GM23338 (cell line): ENCODE measurements at regions not wholly inside any gene's neighbourhood (a gene's known extent, or its start where the extent isn't known, plus 50 kb on each side); places are given as distances from the start of the nearest gene placed in this dataset.
A peak's percentile ranks its signal among the peaks of the same experiment; 100 is the strongest.

ENCODE experiments used
- ATAC-seq: fragments of 200-7000 bp; cut with Tn5 transposase; 3 replicates; pipeline ENCODE4 v1.9.1; 2020
- DNase-seq: peaks from one replicate; pipeline ENCODE4 v3.0.0-alpha.2; 2015; ENCODE audit warnings: low spot score
- H2AFZ ChIP-seq: fragments of 200-600 bp; sonication (generic); 2 replicates; pipeline ENCODE4 v1.8.0; 2016; ENCODE audit warnings: antibody characterized with exemption, mild to moderate bottlenecking, moderate library complexity
- H3F3A ChIP-seq: fragments of 200-600 bp; sonication (generic); replicated peaks from 2 replicates; pipeline ENCODE4 v1.8.0; 2017; ENCODE audit warnings: antibody characterized with exemption, mixed run types, low read depth
- H3K27ac ChIP-seq: fragments of 200-600 bp; sonication (generic); 2 replicates; pipeline ENCODE4 v1.6.1; 2016; ENCODE audit warnings: low read depth
- H3K27me3 ChIP-seq: fragments of 200-600 bp; sonication (generic); 2 replicates; pipeline ENCODE4 v1.8.0; 2016; ENCODE audit warnings: mild to moderate bottlenecking, mixed run types, moderate library complexity; ENCODE audit not compliant: insufficient read depth
- H3K36me3 ChIP-seq: fragments of 200-600 bp; sonication (generic); 2 replicates; pipeline ENCODE4 v1.8.0; 2016; ENCODE audit warnings: mild to moderate bottlenecking; ENCODE audit not compliant: insufficient read depth
- H3K4me1 ChIP-seq: fragments of 200-600 bp; sonication (generic); 2 replicates; pipeline ENCODE4 v1.8.0; 2016; ENCODE audit warnings: mild to moderate bottlenecking, moderate library complexity; ENCODE audit not compliant: insufficient read depth
- H3K4me2 ChIP-seq: fragments of 200-600 bp; sonication (generic); 2 replicates; pipeline ENCODE4 v1.7.1; 2017; ENCODE audit warnings: mixed run types
- H3K4me3 ChIP-seq: fragments of 200-600 bp; sonication (generic); 2 replicates; pipeline ENCODE4 v1.6.1; 2016; ENCODE audit warnings: mixed run types
- H3K79me2 ChIP-seq: fragments of 200-600 bp; sonication (generic); replicated peaks from 2 replicates; pipeline ENCODE4 v1.8.0; 2017; ENCODE audit warnings: mild to moderate bottlenecking; ENCODE audit not compliant: insufficient read depth
- H3K9me2 ChIP-seq: fragments of 200-600 bp; sonication (generic); 2 replicates; pipeline ENCODE4 v1.8.0; 2017; ENCODE audit not compliant: insufficient read depth
- H4K20me1 ChIP-seq: fragments of 200-600 bp; sonication (generic); replicated peaks from 2 replicates; pipeline ENCODE4 v1.8.0; 2017; ENCODE audit warnings: mild to moderate bottlenecking; ENCODE audit not compliant: insufficient read depth
- H3K27ac Mint-ChIP-seq: 2 replicates; pipeline ENCODE4 v1.8.0; 2020; ENCODE audit warnings: inconsistent platforms, mild to moderate bottlenecking, moderate library complexity, mixed read lengths
- H3K27me3 Mint-ChIP-seq: 3 replicates; pipeline ENCODE4 v1.8.0; 2022; ENCODE audit warnings: low read depth, mild to moderate bottlenecking, moderate library complexity, mixed read lengths, inconsistent platforms; ENCODE audit not compliant: insufficient read depth, poor library complexity
- H3K36me3 Mint-ChIP-seq: 3 replicates; pipeline ENCODE4 v1.8.0; 2021; ENCODE audit warnings: low read depth, mild to moderate bottlenecking, inconsistent platforms, moderate library complexity, mixed read lengths
- H3K4me1 Mint-ChIP-seq: 3 replicates; pipeline ENCODE4 v1.8.0; 2020; ENCODE audit warnings: mild to moderate bottlenecking, inconsistent platforms, mixed read lengths
- H3K4me3 Mint-ChIP-seq: 3 replicates; pipeline ENCODE4 v1.8.0; 2021; ENCODE audit warnings: moderate library complexity, mild to moderate bottlenecking, inconsistent platforms, mixed read lengths
- H3K9me3 Mint-ChIP-seq: 3 replicates; pipeline ENCODE4 v1.8.0; 2020; ENCODE audit warnings: moderate library complexity, mild to moderate bottlenecking, inconsistent platforms, mixed read lengths
- CREB1 ChIP-seq: fragments of 250-450 bp; sonication (Bioruptor Pico); IDR thresholded peaks from 2 replicates; pipeline ENCODE4 v1.5.0; 2020; ENCODE audit warnings: low read depth, mild to moderate bottlenecking, moderate library complexity
- EZH2 ChIP-seq: fragments of 200-600 bp; sonication (generic); IDR thresholded peaks from one replicate; pipeline ENCODE4 v1.8.0; 2017; ENCODE audit warnings: antibody characterized with exemption, mild to moderate bottlenecking, low read depth; ENCODE audit not compliant: unreplicated experiment
- EZH2phosphoT487 ChIP-seq: fragments of 200-600 bp; sonication (generic); IDR thresholded peaks from one replicate; pipeline ENCODE4 v1.8.1; 2018; ENCODE audit warnings: antibody characterized with exemption; ENCODE audit not compliant: unreplicated experiment
- JUNB ChIP-seq: IDR thresholded peaks from one replicate; pipeline ENCODE4 v1.6.1; 2016; ENCODE audit warnings: antibody characterized with exemption; ENCODE audit not compliant: unreplicated experiment
- NANOG ChIP-seq: IDR thresholded peaks from 2 replicates; pipeline ENCODE4 v1.6.1; 2016; ENCODE audit warnings: antibody characterized with exemption, borderline replicate concordance
- POLR2AphosphoS5 ChIP-seq: IDR thresholded peaks from 2 replicates; pipeline ENCODE4 v1.6.1; 2016; ENCODE audit warnings: antibody characterized with exemption, low read depth
- STAT1 ChIP-seq: IDR thresholded peaks from one replicate; pipeline ENCODE4 v1.6.1; 2016; ENCODE audit warnings: antibody characterized with exemption; ENCODE audit not compliant: unreplicated experiment
- ZNF114 ChIP-seq: fragments of 250-450 bp; sonication (Bioruptor Pico); IDR thresholded peaks from 2 replicates; pipeline ENCODE4 v1.5.0; 2020; ENCODE audit warnings: mild to moderate bottlenecking, moderate library complexity
- ZNF331 ChIP-seq: fragments of 250-450 bp; sonication (Bioruptor Pico); IDR thresholded peaks from 2 replicates; pipeline ENCODE4 v1.5.0; 2020; ENCODE audit warnings: low read depth, mild to moderate bottlenecking, moderate library complexity
- TF ChIP-seq, protein P1 (sequence below): IDR thresholded peaks from 2 replicates; pipeline ENCODE4 v1.6.1; 2016; ENCODE audit warnings: antibody characterized with exemption
- TF ChIP-seq, protein P2 (sequence below): fragments of 250-450 bp; sonication (Bioruptor Pico); IDR thresholded peaks from 2 replicates; pipeline ENCODE4 v1.5.0; 2020; ENCODE audit warnings: mild to moderate bottlenecking, moderate library complexity
- TF ChIP-seq, protein P3 (sequence below), 2 experiments: fragments of 200-600 bp in 1 of 2; sonication (generic) in 1 of 2; conservative IDR thresholded peaks; 2 replicates each; pipeline versions ENCODE4 v1.5.1 to v1.6.1; 2016 to 2017; ENCODE audit warnings: antibody characterized with exemption in 2 of 2, low read depth in 2 of 2, mild to moderate bottlenecking in 2 of 2, moderate library complexity in 1 of 2
- TF ChIP-seq, protein P4 (sequence below): IDR thresholded peaks from one replicate; pipeline ENCODE4 v1.6.1; 2018; ENCODE audit warnings: antibody characterized with exemption; ENCODE audit not compliant: unreplicated experiment

DNA sequence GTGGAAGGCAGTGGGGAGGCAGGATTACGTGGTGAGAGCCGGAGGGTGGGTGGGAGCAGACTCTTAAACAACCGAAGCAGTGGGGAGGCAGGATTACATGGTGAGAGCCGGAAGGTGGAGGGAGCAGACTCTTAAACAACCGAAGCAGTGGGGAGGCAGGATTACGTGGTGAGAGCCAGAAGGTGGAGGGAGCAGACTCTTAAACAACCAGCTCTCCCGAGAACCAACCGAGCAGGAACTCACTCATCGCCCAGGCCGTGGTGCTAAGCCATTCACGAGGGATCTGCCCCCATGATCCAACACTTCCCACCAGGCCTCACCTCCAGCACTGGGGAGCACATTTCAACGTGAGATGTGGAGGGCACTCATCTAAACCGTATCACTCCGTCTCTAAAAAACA lies 87.7 kb downstream of the RTP5 start:
- Histone ChIP-seq H3K79me2 (no peaks in the 10 kb centered on the region), H3K4me3 (no peak overlapping the region), H3K4me1 (no peaks in the 10 kb centered on the region), H3K27me3 (no peaks in the 10 kb centered on the region), H3K4me2 (no peak overlapping the region), H3K27ac (no peak overlapping the region), H2AFZ (no peak overlapping the region), H3F3A (no peaks in the 10 kb centered on the region), H3K36me3 (no peaks in the 10 kb centered on the region), H3K9me2 (no peaks in the 10 kb centered on the region), H4K20me1 (peaks cover 5% of the 10 kb centered on the region; the same call in 1 of the 2 replicates)
- H3K36me3 Mint-ChIP-seq, result no peaks in the 10 kb centered on the region
- no peak overlapping the region for H3K27ac Mint-ChIP-seq
- no peak overlapping the region for H3K4me3 Mint-ChIP-seq
- H3K27me3 Mint-ChIP-seq, result peaks cover 7% of the 10 kb centered on the region
- TF ChIP-seq ZNF331 (CRISPR knock-in tag), result no peak
- TF ChIP-seq EZH2, result no peak
- no peak for TF ChIP-seq JUNB
- TF ChIP-seq NANOG, result no peak
- TF ChIP-seq ZNF114 (CRISPR knock-in tag), result no peak
- no peak for TF ChIP-seq CREB1 (CRISPR knock-in tag)
- TF ChIP-seq EZH2phosphoT487, result no peak
- TF ChIP-seq, protein P1, sequence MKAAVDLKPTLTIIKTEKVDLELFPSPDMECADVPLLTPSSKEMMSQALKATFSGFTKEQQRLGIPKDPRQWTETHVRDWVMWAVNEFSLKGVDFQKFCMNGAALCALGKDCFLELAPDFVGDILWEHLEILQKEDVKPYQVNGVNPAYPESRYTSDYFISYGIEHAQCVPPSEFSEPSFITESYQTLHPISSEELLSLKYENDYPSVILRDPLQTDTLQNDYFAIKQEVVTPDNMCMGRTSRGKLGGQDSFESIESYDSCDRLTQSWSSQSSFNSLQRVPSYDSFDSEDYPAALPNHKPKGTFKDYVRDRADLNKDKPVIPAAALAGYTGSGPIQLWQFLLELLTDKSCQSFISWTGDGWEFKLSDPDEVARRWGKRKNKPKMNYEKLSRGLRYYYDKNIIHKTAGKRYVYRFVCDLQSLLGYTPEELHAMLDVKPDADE, result no peak
- no peak for TF ChIP-seq STAT1
- no peak for TF ChIP-seq POLR2AphosphoS5
- TF ChIP-seq, protein P2, sequence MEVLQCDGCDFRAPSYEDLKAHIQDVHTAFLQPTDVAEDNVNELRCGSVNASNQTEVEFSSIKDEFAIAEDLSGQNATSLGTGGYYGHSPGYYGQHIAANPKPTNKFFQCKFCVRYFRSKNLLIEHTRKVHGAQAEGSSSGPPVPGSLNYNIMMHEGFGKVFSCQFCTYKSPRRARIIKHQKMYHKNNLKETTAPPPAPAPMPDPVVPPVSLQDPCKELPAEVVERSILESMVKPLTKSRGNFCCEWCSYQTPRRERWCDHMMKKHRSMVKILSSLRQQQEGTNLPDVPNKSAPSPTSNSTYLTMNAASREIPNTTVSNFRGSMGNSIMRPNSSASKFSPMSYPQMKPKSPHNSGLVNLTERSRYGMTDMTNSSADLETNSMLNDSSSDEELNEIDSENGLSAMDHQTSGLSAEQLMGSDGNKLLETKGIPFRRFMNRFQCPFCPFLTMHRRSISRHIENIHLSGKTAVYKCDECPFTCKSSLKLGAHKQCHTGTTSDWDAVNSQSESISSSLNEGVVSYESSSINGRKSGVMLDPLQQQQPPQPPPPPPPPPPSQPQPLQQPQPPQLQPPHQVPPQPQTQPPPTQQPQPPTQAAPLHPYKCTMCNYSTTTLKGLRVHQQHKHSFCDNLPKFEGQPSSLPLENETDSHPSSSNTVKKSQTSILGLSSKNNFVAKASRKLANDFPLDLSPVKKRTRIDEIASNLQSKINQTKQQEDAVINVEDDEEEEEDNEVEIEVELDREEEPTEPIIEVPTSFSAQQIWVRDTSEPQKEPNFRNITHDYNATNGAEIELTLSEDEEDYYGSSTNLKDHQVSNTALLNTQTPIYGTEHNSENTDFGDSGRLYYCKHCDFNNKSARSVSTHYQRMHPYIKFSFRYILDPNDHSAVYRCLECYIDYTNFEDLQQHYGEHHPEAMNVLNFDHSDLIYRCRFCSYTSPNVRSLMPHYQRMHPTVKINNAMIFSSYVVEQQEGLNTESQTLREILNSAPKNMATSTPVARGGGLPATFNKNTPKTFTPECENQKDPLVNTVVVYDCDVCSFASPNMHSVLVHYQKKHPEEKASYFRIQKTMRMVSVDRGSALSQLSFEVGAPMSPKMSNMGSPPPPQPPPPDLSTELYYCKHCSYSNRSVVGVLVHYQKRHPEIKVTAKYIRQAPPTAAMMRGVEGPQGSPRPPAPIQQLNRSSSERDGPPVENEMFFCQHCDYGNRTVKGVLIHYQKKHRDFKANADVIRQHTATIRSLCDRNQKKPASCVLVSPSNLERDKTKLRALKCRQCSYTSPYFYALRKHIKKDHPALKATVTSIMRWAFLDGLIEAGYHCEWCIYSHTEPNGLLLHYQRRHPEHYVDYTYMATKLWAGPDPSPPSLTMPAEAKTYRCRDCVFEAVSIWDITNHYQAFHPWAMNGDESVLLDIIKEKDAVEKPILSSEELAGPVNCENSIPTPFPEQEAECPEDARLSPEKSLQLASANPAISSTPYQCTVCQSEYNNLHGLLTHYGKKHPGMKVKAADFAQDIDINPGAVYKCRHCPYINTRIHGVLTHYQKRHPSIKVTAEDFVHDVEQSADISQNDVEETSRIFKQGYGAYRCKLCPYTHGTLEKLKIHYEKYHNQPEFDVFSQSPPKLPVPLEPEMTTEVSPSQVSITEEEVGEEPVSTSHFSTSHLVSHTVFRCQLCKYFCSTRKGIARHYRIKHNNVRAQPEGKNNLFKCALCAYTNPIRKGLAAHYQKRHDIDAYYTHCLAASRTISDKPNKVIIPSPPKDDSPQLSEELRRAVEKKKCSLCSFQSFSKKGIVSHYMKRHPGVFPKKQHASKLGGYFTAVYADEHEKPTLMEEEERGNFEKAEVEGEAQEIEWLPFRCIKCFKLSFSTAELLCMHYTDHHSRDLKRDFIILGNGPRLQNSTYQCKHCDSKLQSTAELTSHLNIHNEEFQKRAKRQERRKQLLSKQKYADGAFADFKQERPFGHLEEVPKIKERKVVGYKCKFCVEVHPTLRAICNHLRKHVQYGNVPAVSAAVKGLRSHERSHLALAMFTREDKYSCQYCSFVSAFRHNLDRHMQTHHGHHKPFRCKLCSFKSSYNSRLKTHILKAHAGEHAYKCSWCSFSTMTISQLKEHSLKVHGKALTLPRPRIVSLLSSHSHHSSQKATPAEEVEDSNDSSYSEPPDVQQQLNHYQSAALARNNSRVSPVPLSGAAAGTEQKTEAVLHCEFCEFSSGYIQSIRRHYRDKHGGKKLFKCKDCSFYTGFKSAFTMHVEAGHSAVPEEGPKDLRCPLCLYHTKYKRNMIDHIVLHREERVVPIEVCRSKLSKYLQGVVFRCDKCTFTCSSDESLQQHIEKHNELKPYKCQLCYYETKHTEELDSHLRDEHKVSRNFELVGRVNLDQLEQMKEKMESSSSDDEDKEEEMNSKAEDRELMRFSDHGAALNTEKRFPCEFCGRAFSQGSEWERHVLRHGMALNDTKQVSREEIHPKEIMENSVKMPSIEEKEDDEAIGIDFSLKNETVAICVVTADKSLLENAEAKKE, result no peak
- TF ChIP-seq, protein P3, sequence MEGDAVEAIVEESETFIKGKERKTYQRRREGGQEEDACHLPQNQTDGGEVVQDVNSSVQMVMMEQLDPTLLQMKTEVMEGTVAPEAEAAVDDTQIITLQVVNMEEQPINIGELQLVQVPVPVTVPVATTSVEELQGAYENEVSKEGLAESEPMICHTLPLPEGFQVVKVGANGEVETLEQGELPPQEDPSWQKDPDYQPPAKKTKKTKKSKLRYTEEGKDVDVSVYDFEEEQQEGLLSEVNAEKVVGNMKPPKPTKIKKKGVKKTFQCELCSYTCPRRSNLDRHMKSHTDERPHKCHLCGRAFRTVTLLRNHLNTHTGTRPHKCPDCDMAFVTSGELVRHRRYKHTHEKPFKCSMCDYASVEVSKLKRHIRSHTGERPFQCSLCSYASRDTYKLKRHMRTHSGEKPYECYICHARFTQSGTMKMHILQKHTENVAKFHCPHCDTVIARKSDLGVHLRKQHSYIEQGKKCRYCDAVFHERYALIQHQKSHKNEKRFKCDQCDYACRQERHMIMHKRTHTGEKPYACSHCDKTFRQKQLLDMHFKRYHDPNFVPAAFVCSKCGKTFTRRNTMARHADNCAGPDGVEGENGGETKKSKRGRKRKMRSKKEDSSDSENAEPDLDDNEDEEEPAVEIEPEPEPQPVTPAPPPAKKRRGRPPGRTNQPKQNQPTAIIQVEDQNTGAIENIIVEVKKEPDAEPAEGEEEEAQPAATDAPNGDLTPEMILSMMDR (conservative IDR thresholded peaks at IDR 0.05; ENCODE audit: low read depth in 2 of 2), result no peak
- TF ChIP-seq, protein P4, sequence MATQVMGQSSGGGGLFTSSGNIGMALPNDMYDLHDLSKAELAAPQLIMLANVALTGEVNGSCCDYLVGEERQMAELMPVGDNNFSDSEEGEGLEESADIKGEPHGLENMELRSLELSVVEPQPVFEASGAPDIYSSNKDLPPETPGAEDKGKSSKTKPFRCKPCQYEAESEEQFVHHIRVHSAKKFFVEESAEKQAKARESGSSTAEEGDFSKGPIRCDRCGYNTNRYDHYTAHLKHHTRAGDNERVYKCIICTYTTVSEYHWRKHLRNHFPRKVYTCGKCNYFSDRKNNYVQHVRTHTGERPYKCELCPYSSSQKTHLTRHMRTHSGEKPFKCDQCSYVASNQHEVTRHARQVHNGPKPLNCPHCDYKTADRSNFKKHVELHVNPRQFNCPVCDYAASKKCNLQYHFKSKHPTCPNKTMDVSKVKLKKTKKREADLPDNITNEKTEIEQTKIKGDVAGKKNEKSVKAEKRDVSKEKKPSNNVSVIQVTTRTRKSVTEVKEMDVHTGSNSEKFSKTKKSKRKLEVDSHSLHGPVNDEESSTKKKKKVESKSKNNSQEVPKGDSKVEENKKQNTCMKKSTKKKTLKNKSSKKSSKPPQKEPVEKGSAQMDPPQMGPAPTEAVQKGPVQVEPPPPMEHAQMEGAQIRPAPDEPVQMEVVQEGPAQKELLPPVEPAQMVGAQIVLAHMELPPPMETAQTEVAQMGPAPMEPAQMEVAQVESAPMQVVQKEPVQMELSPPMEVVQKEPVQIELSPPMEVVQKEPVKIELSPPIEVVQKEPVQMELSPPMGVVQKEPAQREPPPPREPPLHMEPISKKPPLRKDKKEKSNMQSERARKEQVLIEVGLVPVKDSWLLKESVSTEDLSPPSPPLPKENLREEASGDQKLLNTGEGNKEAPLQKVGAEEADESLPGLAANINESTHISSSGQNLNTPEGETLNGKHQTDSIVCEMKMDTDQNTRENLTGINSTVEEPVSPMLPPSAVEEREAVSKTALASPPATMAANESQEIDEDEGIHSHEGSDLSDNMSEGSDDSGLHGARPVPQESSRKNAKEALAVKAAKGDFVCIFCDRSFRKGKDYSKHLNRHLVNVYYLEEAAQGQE, result no peak
- no peaks in the 10 kb centered on the region for H3K9me3 Mint-ChIP-seq
- ATAC-seq (peak; percentile 45), DNase-seq (no peak)
- H3K4me1 Mint-ChIP-seq, result no peaks in the 10 kb centered on the region; the same call in 2 of the 3 replicates
